GM21529 (cell line): ENCODE measurements at regions not wholly inside any gene's neighbourhood (a gene's known extent, or its start where the extent isn't known, plus 50 kb on each side); places are given as distances from the start of the nearest gene placed in this dataset.

ENCODE experiments used
- ATAC-seq: cut with Tn5 transposase; IDR thresholded peaks from one replicate; pipeline ENCODE4 v1.9.1; 2021; ENCODE audit not compliant: unreplicated experiment

GRCh38 chr16:76222853-76223252 is 54.3 kb upstream of the CNTNAP4 start:
- ATAC-seq = no peak

- no peak for ATAC-seq
Observed at GRCh38 chr16:76226011-76226410, 51.2 kb upstream of the CNTNAP4 start.

- no peak for ATAC-seq
Observed at GRCh38 chr16:76226481-76226880, 50.7 kb upstream of the CNTNAP4 start.
